HFFc6 (cell line): ENCODE measurements at regions not wholly inside any gene's neighbourhood (a gene's known extent, or its start where the extent isn't known, plus 50 kb on each side); places are given as distances from the start of the nearest gene placed in this dataset.

Experiments
- DNase-seq: peaks from one replicate; pipeline ENCODE4 v3.0.0-alpha.2; 2018
- H3K27ac Mint-ChIP-seq: 2 replicates; pipeline ENCODE4 v1.8.0; 2020; ENCODE audit warnings: mild to moderate bottlenecking, mixed read lengths
- H3K27me3 Mint-ChIP-seq: 2 replicates; pipeline ENCODE4 v1.8.0; 2021; ENCODE audit warnings: mild to moderate bottlenecking, moderate library complexity, mixed read lengths; ENCODE audit not compliant: insufficient read depth
- H3K36me3 Mint-ChIP-seq: 2 replicates; pipeline ENCODE4 v1.8.0; 2021; ENCODE audit warnings: low read depth, mixed read lengths
- H3K4me1 Mint-ChIP-seq: 2 replicates; pipeline ENCODE4 v1.8.0; 2020; ENCODE audit warnings: low read depth, mixed read lengths
- H3K4me3 Mint-ChIP-seq: 2 replicates; pipeline ENCODE4 v1.8.0; 2020; ENCODE audit warnings: mild to moderate bottlenecking, moderate library complexity, mixed read lengths
- H3K9me3 Mint-ChIP-seq: 2 replicates; pipeline ENCODE4 v1.8.0; 2020; ENCODE audit warnings: mild to moderate bottlenecking, mixed read lengths
- CTCF ChIP-seq: fragments of 200-600 bp; sonication (generic); IDR thresholded peaks from 2 replicates; pipeline ENCODE4 v1.5.0; 2021; ENCODE audit warnings: antibody characterized with exemption, mild to moderate bottlenecking

- Mint-ChIP-seq H3K27me3 (no peaks in the 10 kb centered on the region), H3K36me3 (no peaks in the 10 kb centered on the region), H3K9me3 (no peaks in the 10 kb centered on the region), H3K4me3 (no peak overlapping the region), H3K4me1 (no peaks in the 10 kb centered on the region), H3K27ac (no peak overlapping the region)
- no peak for TF ChIP-seq CTCF
- DNase-seq, result no peak
These were observed 83.2 kb upstream of the SNCAIP start for GRCh38 chr5:122228728-122229392.

GRCh38 chr5:122229551-122229950, 82.5 kb upstream of the SNCAIP start:
- TF ChIP-seq CTCF, result no peak
- DNase-seq, result no peak
- Mint-ChIP-seq H3K27ac (no peak overlapping the region), H3K9me3 (no peaks in the 10 kb centered on the region), H3K36me3 (no peaks in the 10 kb centered on the region), H3K4me1 (no peaks in the 10 kb centered on the region), H3K27me3 (no peaks in the 10 kb centered on the region), H3K4me3 (no peak overlapping the region)

GRCh38 chr5:122236270-122237040, 75.6 kb upstream of the SNCAIP start:
- Mint-ChIP-seq H3K4me1 (no peaks in the 10 kb centered on the region), H3K9me3 (no peaks in the 10 kb centered on the region), H3K27ac (no peak overlapping the region), H3K36me3 (no peaks in the 10 kb centered on the region), H3K27me3 (no peaks in the 10 kb centered on the region), H3K4me3 (no peak overlapping the region)
- no peak for TF ChIP-seq CTCF
- no peak for DNase-seq

- no peak for DNase-seq
- Mint-ChIP-seq H3K27ac (no peak overlapping the region), H3K4me1 (no peaks in the 10 kb centered on the region), H3K4me3 (no peak overlapping the region), H3K36me3 (no peaks in the 10 kb centered on the region), H3K9me3 (no peaks in the 10 kb centered on the region), H3K27me3 (no peaks in the 10 kb centered on the region)
- no peak for TF ChIP-seq CTCF
These were observed 74.1 kb upstream of the SNCAIP start for GRCh38 chr5:122237906-122238305.

- Mint-ChIP-seq H3K4me3 (no peak overlapping the region), H3K27ac (no peak overlapping the region), H3K27me3 (no peaks in the 10 kb centered on the region), H3K9me3 (peaks cover 14% of the 10 kb centered on the region), H3K36me3 (peaks cover 8% of the 10 kb centered on the region; the same call in 1 of the 2 replicates), H3K4me1 (no peaks in the 10 kb centered on the region)
- DNase-seq, result no peak
- no peak for TF ChIP-seq CTCF
These were observed 59.7 kb upstream of the SNCAIP start for GRCh38 chr5:122252319-122252718.
